Smooth muscle cell (in vitro differentiated cells): ENCODE measurements at regions not wholly inside any gene's neighbourhood (a gene's known extent, or its start where the extent isn't known, plus 50 kb on each side); places are given as distances from the start of the nearest gene placed in this dataset.

ENCODE experiments used
- DNase-seq: peaks from one replicate; lab custom pipeline; 2025; ENCODE audit not compliant: unreplicated experiment; lab: John Stamatoyannopoulos, UW
- H2AFZ ChIP-seq: fragments of 200-600 bp; sonication (generic); 2 replicates; pipeline ENCODE4 v1.6.0; 2016; ENCODE audit warnings: antibody characterized with exemption, low read depth, mild to moderate bottlenecking
- H3F3A ChIP-seq: fragments of 200-600 bp; sonication (generic); 2 replicates; pipeline ENCODE4 v1.6.0; 2017; ENCODE audit warnings: antibody characterized with exemption, low read depth
- H3K27ac ChIP-seq: fragments of 200-600 bp; sonication (generic); 2 replicates; pipeline ENCODE4 v1.5.1; 2016; ENCODE audit warnings: low read depth, mild to moderate bottlenecking
- H3K27me3 ChIP-seq: fragments of 200-600 bp; sonication (generic); 2 replicates; pipeline ENCODE4 v1.6.1; 2016; ENCODE audit warnings: low read depth, mild to moderate bottlenecking
- H3K36me3 ChIP-seq: fragments of 200-600 bp; sonication (generic); 2 replicates; pipeline ENCODE4 v1.5.1; 2016; ENCODE audit warnings: low read depth
- H3K4me1 ChIP-seq: fragments of 200-600 bp; sonication (generic); 2 replicates; pipeline ENCODE4 v1.5.1; 2016; ENCODE audit warnings: low read depth
- H3K4me2 ChIP-seq: fragments of 200-600 bp; sonication (generic); 2 replicates; pipeline ENCODE4 v1.6.0; 2016; ENCODE audit warnings: mild to moderate bottlenecking
- H3K4me3 ChIP-seq: fragments of 200-600 bp; sonication (generic); 2 replicates; pipeline ENCODE4 v1.5.1; 2016; ENCODE audit warnings: mild to moderate bottlenecking
- H3K79me2 ChIP-seq: fragments of 200-600 bp; sonication (generic); 2 replicates; pipeline ENCODE4 v1.6.0; 2016; ENCODE audit warnings: low read depth, mild to moderate bottlenecking
- H3K9ac ChIP-seq: fragments of 200-600 bp; sonication (generic); 2 replicates; pipeline ENCODE4 v1.6.0; 2016; ENCODE audit warnings: low read depth
- H3K9me3 ChIP-seq: fragments of 200-600 bp; sonication (generic); replicated peaks from 2 replicates; pipeline ENCODE4 v1.5.1; 2016; ENCODE audit warnings: low read depth
- H4K20me1 ChIP-seq: fragments of 200-600 bp; sonication (generic); 2 replicates; pipeline ENCODE4 v1.6.0; 2016; ENCODE audit warnings: low read depth
- WGBS: methylation state at CpG from one replicate; pipeline ENCODE4 v1.1.7; 2016; ENCODE audit warnings: low lambda C conversion rate; 5-methylcytosine and 5-hydroxymethylcytosine counted together
- TF ChIP-seq, protein P1 (sequence below): fragments of 200-600 bp; sonication (generic); IDR thresholded peaks from 2 replicates; pipeline ENCODE4 v1.5.1; 2017; ENCODE audit warnings: borderline replicate concordance, mild to moderate bottlenecking, antibody characterized with exemption; ENCODE audit not compliant: insufficient read depth, poor library complexity, severe bottlenecking

DNA sequence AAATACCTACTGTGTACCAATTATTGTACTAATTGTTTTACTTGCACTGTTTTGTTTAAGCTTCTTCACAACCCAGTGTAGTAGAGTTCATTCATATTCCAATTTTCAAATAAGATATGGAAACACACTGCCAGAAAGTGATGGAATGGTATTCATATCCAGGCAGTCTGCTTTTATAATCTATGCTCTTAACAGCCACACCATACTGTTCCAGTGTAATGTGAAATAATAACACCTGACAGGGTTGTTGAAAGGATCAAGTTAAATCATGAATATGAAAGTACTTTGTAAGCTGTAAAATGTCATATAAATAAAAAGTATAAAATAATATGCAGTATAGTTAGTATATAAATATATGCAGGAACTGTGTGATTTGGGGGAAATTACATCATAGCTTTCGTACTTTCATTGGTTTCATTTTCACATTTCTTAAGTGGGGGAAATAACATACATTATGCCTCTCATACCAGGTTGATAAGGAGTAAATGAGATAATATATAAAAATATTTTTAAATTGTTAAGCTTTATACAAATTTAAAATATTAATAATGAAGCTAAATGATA is 230.8 kb downstream of the TANC2 start:
- H3K79me2 ChIP-seq, result no peaks in the 10 kb centered on the region
- DNase-seq, result no peak
- no peak overlapping the region for H3K27ac ChIP-seq
- no peak overlapping the region for H3K4me3 ChIP-seq
- H3F3A ChIP-seq, result no peaks in the 10 kb centered on the region
- no peak overlapping the region for H3K4me2 ChIP-seq
- WGBS, result 98% methylated on average over 1 of the region's 1 CpG
- peaks cover 16% of the 10 kb centered on the region for H4K20me1 ChIP-seq
- H3K9ac ChIP-seq, result no peak overlapping the region
- no peaks in the 10 kb centered on the region for H3K27me3 ChIP-seq
- TF ChIP-seq, protein P1, sequence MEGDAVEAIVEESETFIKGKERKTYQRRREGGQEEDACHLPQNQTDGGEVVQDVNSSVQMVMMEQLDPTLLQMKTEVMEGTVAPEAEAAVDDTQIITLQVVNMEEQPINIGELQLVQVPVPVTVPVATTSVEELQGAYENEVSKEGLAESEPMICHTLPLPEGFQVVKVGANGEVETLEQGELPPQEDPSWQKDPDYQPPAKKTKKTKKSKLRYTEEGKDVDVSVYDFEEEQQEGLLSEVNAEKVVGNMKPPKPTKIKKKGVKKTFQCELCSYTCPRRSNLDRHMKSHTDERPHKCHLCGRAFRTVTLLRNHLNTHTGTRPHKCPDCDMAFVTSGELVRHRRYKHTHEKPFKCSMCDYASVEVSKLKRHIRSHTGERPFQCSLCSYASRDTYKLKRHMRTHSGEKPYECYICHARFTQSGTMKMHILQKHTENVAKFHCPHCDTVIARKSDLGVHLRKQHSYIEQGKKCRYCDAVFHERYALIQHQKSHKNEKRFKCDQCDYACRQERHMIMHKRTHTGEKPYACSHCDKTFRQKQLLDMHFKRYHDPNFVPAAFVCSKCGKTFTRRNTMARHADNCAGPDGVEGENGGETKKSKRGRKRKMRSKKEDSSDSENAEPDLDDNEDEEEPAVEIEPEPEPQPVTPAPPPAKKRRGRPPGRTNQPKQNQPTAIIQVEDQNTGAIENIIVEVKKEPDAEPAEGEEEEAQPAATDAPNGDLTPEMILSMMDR, result no peak
- peaks cover 7% of the 10 kb centered on the region for H3K36me3 ChIP-seq
- H3K4me1 ChIP-seq, result no peaks in the 10 kb centered on the region
- no peak overlapping the region for H2AFZ ChIP-seq
- no peaks in the 10 kb centered on the region for H3K9me3 ChIP-seq

DNA sequence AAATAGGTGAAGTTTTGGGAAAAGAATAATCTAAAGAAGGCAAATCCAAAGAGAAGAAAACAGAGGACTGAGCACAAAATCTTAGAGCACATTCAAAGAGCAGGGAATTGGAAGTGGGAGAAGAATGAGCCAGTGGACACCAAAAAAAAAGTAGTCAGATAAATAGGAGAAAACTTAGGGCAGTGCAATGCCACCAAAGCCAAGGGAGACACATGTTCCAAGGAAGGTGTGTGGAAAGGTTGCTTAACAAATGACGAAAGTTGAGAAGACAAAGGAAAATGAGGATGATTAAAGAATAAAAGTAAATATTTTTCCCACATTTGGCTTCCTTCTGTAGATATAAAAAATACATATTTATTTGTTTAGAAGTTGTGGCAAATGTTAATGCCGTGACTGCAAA is 237.6 kb downstream of the TANC2 start:
- no peak overlapping the region for H3K4me2 ChIP-seq
- no peaks in the 10 kb centered on the region for H3K4me1 ChIP-seq
- H3K27ac ChIP-seq, result no peak overlapping the region
- peaks cover 13% of the 10 kb centered on the region for H4K20me1 ChIP-seq
- no peaks in the 10 kb centered on the region for H3K27me3 ChIP-seq
- peaks cover 6% of the 10 kb centered on the region for H3K79me2 ChIP-seq
- H3K4me3 ChIP-seq, result no peak overlapping the region
- H2AFZ ChIP-seq, result no peak overlapping the region
- no peaks in the 10 kb centered on the region for H3F3A ChIP-seq
- WGBS, result 97% methylated on average over 2 of the region's 2 CpGs
- H3K9me3 ChIP-seq, result peaks cover 3% of the 10 kb centered on the region
- DNase-seq, result no peak
- TF ChIP-seq, protein P1, result no peak
- peaks cover 19% of the 10 kb centered on the region for H3K36me3 ChIP-seq
- no peak overlapping the region for H3K9ac ChIP-seq

DNA sequence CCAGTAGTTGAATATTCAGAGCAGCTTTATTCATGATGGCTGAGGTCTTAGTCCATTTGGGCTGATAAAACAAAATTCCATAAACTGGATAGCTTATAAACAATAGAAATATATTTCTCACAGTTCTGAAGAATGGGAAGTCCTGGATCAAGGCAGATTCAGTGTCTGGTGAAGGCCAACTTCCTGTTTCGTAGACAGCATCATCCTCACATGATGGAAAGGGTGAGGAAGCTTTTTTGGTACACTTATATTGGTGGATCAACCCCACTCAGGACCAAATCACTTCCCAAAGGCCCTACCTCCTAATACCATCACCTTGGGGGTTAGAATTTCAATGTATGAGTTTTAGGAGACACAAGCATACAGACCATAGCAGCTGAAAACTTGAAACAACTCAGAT is 224.2 kb downstream of the CYB561 start:
- Histone ChIP-seq H2AFZ (no peak overlapping the region), H3K79me2 (no peaks in the 10 kb centered on the region), H3K36me3 (no peaks in the 10 kb centered on the region), H4K20me1 (peaks cover 4% of the 10 kb centered on the region), H3K4me3 (no peak overlapping the region), H3K27ac (no peak overlapping the region), H3K4me1 (no peaks in the 10 kb centered on the region), H3F3A (no peaks in the 10 kb centered on the region), H3K4me2 (no peak overlapping the region), H3K9me3 (no peaks in the 10 kb centered on the region), H3K27me3 (no peaks in the 10 kb centered on the region), H3K9ac (no peak overlapping the region)
- 97% methylated on average over 1 of the region's 1 CpG for WGBS
- DNase-seq, result no peak
- TF ChIP-seq, protein P1, result no peak

DNA sequence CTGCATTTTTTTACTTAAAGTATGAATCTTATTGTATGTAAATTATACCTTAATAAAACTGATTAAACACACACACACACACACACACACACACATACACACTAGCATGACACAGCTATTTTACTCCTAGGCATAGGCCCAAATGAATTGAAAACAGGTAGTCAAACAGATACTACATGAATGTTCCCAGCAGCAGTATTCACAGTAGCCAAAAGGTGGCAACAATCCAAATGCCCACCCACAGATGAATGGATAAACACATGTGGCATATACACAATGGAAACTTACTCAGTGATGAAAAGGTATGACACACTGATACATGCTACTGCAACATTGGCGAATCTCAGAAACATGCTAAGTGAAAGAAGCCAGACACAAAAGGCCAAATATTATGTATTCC is 223.5 kb downstream of the CYB561 start:
- no peak overlapping the region for H3K27ac ChIP-seq
- H3K27me3 ChIP-seq, result no peaks in the 10 kb centered on the region
- no peak for DNase-seq
- H3K79me2 ChIP-seq, result no peaks in the 10 kb centered on the region
- H3K4me1 ChIP-seq, result no peaks in the 10 kb centered on the region
- no peak overlapping the region for H2AFZ ChIP-seq
- no peak overlapping the region for H3K4me2 ChIP-seq
- no peaks in the 10 kb centered on the region for H3F3A ChIP-seq
- no peaks in the 10 kb centered on the region for H3K9me3 ChIP-seq
- no peak overlapping the region for H3K4me3 ChIP-seq
- H4K20me1 ChIP-seq, result peaks cover 11% of the 10 kb centered on the region
- no peaks in the 10 kb centered on the region for H3K36me3 ChIP-seq
- TF ChIP-seq, protein P1, result no peak
- 97% methylated on average over 1 of the region's 1 CpG for WGBS
- no peak overlapping the region for H3K9ac ChIP-seq
